ENCODE measurements at regions not wholly inside any gene's neighbourhood (a gene's known extent, or its start where the extent isn't known, plus 50 kb on each side); places are given as distances from the start of the nearest gene placed in this dataset.

DNA sequence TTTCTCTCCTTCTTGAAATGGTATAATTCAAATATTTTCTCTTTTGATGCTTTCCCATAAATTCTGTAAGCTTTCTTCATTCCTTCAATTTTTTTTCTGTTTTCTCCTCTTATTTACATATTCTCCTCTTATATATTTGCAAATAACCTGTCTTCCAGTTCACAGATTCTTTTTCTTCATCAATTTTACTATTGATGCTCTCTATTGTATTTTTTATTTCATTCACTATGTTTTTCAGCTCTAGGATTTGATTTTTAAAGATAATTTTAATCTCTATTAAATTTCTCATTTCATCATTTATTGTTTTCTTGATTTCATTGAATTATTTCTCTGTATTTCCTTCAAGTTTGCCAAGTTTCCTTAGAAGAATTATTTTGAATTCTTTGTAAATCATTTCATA is 54.0 kb upstream of the PRPS1L1 start:
- no peak for DNase-seq (ENCODE audit: low spot score)

DNA sequence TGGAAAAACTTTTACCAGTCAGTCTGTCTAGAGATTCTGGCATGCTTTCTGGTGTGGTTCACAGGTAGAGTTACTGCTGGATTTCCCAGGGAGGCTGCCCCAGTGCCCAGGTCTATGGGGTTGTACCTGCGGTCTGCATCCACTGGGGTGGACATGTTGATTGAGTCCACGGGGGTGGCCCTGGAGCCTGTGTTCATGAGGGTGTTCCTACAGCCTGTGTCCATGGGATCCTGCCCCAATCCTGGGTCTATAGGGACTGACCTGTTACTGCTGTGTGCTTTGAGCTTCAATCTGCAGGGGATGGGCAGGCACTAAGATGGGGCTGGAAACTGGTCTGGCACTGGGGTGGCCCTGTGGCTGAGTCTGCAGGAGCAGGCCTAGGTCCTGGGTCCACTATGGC is 54.5 kb upstream of the PRPS1L1 start:
- DNase-seq (ENCODE audit: low spot score) = no peak

DNA sequence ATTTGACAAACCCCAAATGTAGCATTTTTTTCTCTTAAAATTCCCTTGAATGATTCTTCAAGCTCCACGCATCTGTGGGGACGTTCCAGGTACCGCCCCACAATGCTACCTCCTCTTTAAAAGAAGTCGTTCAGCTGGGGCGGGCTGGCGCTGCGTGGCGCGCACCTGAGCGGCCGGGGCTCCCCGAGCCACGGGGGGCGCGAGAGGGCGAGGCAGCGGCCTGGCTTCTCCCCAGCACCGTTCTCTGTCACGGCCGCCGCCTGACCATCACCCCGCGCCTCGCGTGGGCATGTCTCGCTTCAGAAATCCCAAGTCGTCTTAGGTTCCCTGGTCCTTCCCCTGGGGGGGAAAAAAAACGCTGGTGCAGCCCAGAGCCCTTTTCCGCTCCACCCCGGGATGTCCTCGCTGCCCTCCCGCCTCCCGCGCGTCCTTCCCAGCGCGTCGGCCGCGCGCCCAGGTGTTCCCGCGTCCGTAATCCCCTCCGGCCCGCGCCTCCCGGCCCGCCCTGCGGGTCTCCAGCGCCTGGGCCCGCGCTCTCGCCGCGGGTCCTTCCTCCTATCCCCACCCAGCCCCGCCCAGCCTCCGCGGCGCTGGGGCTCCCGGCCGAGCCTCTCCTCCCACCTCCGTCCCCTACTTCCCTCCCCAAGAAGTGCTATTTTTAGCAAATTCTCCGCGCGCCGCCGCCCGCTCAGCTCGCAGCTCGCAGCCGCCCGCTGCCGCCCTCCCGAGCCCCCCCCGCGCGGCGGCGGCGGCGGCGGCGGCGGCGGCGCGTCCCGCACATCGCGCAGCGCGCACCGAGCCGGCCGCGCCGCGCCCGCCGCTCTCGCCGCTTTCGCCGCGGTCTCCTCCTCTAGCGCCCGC is 58.7 kb upstream of the PRPS1L1 start:
- no peak for DNase-seq (ENCODE audit: low spot score)

DNA sequence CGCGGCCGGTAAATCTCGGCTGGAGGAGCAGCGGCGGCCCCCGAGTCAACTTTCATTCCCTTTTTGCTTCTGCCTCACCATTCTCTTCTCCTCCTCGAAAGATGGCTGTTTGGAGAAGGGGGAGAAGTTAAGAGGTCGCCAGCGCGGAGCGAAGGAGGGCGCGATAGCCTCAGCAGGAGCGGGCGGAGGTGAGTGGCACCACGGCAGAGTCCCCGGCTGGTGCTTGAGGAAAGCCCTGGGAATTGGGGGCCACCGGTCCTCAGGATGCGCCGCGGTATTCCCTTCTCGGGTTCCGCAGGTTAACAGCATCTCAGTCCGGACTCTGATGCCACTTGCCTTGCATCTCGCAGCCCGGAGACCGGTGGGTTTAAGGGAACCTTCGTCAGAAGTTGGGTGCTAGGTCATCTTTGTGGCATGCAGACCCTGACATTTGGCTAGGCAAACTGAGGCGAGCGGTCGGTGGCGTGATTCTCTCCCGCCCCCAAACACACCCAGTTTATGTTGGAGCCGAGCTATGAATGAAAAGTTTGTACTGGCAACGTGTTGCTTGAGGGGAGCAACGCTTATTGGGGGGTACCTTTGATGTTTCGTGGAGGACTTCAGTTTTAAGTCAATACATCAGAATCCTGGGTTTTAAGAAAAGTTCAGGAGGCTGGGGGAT is 59.5 kb upstream of the PRPS1L1 start:
- DNase-seq (ENCODE audit: low spot score) = no peak

DNA sequence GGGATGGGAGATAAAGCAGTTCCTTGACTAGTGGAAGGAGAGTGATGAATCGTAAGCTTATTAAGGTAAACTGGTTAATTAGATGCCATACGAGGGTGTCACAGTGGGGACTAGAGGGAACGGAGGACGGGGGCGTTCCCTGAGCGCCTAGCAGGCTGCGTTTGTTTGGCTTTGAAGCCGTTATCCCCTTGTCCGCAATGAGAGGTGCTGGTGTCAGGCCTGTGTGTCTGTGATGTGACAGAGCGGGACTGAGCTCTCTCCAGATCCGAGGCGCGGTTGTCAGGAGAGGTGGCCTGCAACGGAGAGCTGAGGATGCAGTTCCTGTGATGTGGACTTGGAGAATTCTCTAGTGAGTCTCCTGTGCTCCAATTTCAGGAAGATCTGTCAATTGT is 60.0 kb upstream of the PRPS1L1 start:
- no peak for DNase-seq (ENCODE audit: low spot score)

DNA sequence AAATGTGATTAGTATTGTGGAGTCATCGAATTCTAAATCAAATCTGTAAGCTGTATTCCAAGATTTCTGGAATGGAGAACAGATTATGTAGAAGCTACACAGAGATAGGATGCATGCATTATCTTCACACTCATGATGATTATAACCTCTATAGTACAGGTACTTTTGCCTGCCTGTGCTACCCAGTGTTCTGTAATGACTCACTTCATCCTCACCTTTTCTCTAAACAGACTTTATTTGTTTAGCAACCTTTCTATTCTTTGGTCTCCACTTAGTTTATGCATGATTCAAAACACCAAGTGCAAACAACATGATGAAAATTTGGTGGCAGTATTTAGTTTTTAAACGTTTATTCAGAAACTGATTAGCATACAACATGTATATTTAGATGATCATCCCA is 68.4 kb upstream of the PRPS1L1 start:
- no peak for DNase-seq (ENCODE audit: low spot score)

DNA sequence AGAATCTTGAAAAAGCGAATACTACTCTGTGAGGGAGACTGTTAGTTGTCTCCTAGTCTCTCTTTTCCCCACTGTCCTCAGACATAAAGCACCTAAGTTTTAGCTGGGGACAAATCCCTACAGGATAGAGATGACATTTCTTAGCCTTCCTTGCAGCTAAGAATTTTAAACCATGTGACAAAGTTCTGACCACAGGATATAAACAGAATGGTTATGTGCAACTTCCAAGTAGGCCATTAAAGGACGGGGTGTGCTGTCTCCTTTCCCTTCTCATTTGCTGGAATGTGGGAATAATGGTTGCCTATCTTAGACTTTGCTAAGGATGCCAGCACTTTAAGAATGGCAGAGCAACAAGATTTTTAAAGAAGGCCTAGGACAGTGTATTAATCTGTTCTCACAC is 74.9 kb upstream of the PRPS1L1 start:
- no peak for DNase-seq (ENCODE audit: low spot score)

DNA sequence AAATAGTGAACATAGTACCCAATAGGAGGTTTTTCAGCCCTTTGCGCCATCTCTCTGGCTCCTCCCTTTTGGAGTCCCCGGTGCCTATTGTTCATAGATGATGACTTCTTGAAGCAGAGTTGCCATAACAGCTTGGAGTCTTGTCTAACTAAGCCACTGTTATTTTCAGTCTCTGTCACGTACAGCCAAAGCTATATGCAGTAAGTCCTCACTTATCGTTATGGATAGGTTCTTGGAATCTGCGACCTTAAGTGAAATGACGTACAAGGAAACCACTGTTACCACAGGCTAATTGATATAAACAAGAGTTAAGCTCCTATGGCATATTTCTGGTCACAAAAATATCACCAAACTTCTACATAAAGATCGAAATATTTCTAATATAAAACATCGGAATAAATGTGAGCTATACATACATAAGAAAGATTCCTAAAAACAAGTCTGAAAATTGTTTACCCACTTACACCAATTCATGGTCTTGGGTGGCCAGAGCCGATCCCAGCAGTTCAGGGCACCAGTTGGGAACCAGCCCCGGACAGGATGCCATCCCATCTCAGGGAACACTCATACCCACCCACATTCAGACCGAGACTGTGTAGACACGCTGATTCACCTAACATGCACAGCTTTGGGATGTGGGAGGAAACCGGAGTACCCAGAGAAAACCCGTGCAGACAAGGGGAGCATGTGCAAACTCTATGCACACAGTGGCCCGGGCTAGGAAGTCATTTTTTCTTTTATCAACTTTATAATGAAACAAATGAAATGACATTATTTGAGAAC is 76.0 kb upstream of the PRPS1L1 start:
- no peak for DNase-seq (ENCODE audit: low spot score)

DNA sequence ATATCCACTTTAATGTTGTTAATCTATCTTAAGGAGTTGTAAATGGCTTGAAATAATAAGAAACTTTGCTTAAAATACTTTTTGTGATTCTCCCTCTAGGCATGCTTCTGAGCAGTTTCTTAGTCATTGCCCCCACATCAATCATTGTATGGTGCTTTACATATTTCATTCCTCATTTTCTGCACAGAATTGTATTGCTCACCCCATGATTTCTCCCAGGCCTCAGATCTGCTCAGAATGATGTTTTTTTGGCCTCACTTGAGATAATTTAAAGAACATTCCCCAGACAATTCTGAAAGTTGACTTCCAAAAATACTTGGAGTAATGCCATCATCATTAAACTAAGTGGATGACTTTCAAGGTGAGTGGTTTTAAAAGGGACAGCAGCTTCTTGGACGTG is 82.1 kb upstream of the PRPS1L1 start:
- no peak for DNase-seq (ENCODE audit: low spot score)

DNA sequence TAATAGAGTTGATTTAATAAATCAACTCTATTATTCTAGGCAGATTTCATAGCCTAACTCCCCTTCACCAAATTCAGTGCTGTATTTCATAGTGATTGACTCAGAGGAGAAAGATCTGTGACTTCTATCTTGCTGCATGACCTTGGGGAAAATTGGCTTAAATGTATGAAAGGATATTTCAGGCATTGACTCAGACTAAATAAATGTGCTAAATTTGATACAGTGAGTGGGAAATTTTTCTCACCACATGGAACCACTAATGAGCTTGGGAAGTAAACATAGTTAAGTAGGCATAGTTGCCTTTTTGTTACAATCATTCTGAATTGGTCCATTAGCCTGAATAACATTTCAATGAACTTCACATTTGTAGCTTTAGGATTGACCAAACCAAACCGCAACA is 89.0 kb upstream of the PRPS1L1 start:
- no peak for DNase-seq (ENCODE audit: low spot score)

DNA sequence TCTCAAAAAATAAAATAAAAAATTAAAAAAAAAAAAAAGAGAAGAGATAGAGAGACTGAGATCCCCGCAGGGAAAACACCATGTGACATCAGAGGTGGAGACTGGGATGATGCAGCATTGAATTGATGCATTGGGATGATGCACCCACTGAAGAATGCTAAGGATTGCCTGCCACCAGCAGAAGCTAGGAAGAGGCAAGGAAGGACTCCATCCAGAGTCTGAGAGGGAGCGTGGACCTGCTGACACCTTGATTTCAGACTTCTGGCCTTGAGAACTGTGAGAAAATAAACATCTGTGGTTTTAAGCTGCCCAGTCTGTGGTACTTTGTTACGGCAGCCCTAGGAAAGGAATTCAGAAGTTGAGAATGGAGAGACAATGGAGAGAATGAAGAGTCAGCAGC is 89.8 kb upstream of the PRPS1L1 start:
- no peak for DNase-seq (ENCODE audit: low spot score)

DNA sequence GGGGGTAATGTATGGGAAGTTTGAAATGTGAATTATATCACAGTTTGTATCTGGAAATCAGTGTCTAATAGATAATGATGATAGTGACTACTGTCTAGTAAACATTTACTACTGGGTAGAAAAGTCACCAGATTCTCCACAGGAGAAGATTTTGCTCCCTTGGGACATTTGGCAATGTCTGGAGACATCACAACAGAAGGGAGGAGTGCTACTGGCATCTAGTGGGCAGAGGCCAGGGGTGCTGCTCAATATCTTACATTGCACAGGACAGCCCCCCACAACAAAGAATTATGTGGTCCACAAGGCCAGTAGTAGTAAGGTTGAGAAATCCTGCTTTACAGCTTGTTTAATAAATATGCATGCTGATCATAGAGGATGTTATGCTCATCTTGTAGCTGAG is 92.3 kb upstream of the PRPS1L1 start:
- DNase-seq (ENCODE audit: low spot score) = no peak

DNA sequence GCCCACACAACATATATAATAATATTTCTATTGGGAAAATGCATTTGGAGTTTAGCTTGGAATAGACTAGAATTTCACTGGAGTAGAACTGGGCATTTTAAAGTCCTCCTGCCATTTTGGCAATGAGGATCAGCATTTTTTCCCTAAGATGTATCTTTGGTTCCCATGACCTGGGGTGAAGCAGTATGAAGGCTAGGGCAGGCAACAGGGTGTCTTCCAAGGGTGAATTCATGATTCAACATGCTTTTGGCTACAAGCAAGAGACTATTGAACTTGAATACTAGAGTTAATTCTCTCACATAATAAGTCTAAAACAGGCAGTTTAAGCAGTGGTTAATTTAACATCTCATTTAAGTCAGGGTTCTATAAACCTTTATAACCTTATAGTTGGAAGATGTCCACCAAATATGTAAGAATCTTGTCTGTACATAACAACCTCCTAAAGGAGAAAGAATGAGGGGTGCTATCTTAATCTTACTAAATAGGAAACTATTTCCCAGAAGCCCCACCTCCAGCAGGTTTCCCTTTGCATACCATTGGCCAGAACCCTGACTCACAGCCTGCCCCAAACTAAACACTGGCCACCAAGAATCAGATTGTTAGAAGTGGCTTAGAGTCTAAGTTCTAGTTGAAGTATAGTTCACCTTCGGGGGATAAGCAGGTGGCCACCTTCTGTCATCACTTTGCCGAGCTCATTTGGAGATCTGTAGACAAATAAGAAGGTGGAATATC is 96.0 kb upstream of the PRPS1L1 start:
- no peak for DNase-seq (ENCODE audit: low spot score)

DNA sequence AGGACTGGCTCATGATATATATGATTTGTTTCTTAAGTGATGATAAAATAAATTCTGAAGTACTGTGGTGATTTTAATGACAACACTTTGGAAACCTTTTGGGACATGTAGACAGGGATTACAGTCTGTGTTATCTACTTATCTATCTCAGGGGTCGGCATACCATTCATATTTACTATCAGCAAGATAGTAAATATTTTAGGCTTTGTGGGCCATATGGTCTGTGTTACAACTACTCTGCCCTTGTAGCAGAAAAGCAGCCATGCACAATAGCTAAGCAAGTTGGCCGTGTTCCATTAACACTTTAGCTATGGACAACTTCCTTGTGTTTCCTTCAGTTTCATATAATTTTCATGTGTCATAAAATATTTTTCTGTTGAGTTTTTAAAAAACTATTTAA is 97.8 kb upstream of the PRPS1L1 start:
- no peak for DNase-seq (ENCODE audit: low spot score)

DNA sequence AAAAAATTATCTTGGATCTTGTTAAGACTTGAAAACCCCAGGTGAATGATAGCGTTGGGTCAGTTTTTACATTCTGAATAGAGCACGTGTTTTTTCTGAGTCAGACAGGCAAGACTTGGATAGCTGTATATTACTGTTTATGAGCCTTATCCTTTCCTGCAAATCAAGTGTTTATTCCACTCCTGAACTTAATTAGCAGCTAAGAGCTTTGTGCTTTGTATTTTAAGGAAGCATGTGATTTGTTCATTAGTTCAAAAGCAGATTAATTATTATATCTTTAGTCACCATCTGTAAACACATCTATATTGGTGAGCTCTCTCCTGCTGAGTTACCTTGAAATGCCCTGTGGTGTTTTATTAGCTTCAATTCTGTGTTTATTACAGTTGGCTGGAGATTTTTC is 98.6 kb upstream of the PRPS1L1 start:
- no peak for DNase-seq (ENCODE audit: low spot score)

DNA sequence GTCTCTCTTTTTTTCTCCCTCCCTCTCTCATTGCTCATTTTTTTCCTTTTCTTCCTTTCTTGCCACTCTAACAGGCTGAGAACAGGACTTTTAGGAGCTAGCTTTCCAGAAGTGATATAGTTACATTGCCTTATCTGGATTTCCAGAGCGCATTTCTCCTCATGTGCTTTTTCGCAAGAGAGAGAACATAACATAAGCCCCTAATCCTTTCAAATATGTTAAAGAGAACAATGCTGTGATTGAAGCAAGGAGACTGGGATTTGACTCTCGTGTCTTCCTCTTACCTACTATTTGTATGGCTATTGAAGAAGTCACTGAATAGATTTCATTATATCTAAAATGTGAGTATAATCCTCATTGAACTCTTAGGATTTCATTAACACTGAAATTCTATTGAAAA is 101.2 kb upstream of the PRPS1L1 start:
- no peak for DNase-seq (ENCODE audit: low spot score)

DNA sequence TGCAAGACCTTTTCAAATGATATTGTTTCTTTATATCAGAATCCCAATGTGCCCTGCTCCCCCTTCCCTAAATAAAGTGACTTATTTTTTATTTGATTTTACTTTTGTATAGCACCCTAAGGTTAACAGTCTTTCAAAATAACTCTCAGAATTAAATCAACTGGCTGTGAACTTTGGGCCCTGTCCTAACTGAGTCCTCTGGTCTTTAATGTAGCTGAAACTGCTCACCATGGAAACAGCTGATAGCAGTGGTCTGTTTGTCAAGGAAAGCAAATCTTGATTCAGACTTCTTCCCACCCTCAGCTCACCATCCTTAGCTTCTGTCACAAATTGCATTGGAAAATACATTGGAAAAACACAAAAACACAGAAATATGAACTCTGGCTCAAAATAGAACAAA is 105.2 kb upstream of the PRPS1L1 start:
- DNase-seq (ENCODE audit: low spot score) = no peak

DNA sequence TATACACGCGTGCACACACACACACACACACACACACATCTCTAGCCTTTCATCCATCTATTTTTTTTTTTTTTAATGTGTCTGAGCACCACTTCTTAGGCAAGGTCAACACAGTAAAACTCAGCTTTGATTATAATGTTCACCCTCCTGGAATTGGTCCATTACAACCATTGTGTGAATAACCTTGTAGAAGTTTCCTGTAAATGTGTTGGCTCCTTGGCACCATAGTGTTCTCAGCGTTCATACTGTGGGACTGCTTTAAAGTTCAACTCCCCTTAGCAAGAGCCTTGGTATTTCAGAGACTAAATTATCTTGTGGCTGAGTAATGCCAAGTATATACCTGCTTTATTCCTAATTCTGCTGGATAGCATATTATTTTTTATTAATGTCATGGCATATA is 106.3 kb upstream of the PRPS1L1 start:
- no peak for DNase-seq (ENCODE audit: low spot score)

DNA sequence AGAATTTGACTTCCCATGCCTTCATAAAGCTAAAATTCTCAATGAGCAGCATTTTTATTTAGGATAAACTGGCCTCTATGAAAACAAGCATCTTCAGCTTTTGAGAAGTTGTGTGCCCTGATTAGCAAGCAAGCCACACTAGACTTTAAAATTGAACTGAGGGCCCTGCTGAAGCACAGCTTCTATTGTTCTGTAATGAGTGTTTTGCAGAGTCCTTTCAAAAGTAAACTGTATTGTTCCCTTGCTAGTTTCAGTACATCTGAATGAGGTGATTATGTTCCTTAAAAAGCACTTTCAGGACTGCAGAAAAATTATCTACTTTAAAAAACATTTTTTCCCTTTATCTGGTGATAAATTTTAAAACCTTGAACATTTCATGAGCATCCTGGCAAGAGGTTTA is 113.3 kb upstream of the PRPS1L1 start:
- no peak for DNase-seq (ENCODE audit: low spot score)

DNA sequence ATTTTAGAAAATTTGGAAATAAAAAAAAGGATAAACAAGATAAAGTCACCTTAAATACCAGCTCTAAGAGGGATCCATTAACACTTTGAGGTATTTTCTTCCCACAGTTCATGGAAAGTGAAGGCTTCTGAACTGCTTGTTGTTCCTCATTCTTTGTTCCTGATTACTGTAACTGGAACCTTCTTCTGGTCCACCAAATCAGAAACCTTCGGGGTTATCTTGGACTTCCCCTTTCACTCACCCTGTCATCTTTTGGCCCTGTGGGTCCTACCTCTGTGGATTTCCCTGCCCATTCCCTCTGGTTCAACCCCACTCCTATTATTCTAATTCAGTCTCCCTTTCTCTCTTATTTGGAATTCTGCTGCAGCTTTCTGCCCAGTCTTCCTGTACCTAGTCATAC is 116.5 kb upstream of the PRPS1L1 start:
- no peak for DNase-seq (ENCODE audit: low spot score)

DNA sequence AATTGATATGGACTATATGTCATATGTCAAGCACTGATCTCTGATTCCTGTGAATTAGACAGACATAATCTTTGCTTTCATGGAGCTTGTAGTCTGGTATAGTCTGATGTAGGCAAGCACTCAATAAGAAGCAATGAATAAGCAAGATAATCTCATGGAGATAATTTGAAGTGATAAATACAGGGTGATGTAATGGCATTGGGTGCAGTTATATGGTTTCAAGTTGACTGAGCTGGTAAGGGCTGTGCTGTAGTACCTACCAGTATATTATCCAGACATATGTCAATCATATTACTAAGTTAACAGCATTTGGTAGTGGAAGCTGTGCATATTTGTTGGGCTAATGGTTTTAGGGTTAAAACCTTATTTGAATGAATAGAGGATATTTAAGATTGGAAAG is 117.5 kb upstream of the PRPS1L1 start:
- DNase-seq (ENCODE audit: low spot score) = no peak

DNA sequence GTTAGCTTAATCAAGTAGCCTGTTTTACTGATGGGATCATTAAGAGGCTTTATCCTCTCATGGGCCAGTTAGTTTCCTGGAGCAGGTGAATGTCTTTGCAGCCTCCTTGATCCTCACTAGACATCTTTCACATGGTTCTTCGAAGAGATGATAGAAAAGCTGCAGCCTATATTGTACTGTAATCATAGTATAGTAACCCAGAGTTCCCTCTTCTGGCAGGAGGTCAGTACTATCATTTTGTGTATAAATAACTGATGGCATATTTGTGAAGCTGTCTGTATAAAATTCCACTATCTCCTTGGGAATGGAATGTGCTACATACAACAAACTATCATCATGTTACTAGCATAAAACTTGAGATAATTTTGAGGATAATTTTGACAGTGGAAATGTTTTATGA is 123.8 kb upstream of the PRPS1L1 start:
- no peak for DNase-seq (ENCODE audit: low spot score)

All from hematopoietic multipotent progenitor cell treated with erythropoietin and hydrocortisone succinate and interleukin-3 and kit ligand, for 15 days (in vitro differentiated cells).